Adipocyte (in vitro differentiated cells): ENCODE measurements at regions not wholly inside any gene's neighbourhood (a gene's known extent, or its start where the extent isn't known, plus 50 kb on each side); places are given as distances from the start of the nearest gene placed in this dataset.
A peak's percentile ranks its signal among the peaks of the same experiment; 100 is the strongest.

Experiments used
- DNase-seq: peaks from one replicate; pipeline ENCODE4 v3.0.0-alpha.2; 2015; ENCODE audit warnings: low read depth
- H3K27me3 ChIP-seq: replicated peaks from 2 replicates; pipeline ENCODE4 v1.7.0; 2013; ENCODE audit warnings: mild to moderate bottlenecking, low read length, moderate library complexity; ENCODE audit not compliant: control insufficient read depth, insufficient read depth
- H3K36me3 ChIP-seq: 2 replicates; pipeline ENCODE4 v1.7.0; 2013; ENCODE audit warnings: low read length, mild to moderate bottlenecking, moderate library complexity; ENCODE audit not compliant: control insufficient read depth, insufficient read depth, severe bottlenecking
- H3K4me1 ChIP-seq: 2 replicates; pipeline ENCODE4 v1.7.0; 2013; ENCODE audit warnings: mild to moderate bottlenecking, low read length, moderate library complexity; ENCODE audit not compliant: control insufficient read depth, insufficient read depth
- H3K4me3 ChIP-seq: 2 replicates; pipeline ENCODE4 v1.7.0; 2013; ENCODE audit warnings: mild to moderate bottlenecking, low read length, moderate library complexity
- H3K9ac ChIP-seq: 2 replicates; pipeline ENCODE4 v1.7.0; 2013; ENCODE audit warnings: mild to moderate bottlenecking, low read length, moderate library complexity
- H3K9me3 ChIP-seq: 2 replicates; pipeline ENCODE4 v1.7.0; 2013; ENCODE audit warnings: mild to moderate bottlenecking, low read length, moderate library complexity; ENCODE audit not compliant: control insufficient read depth

DNA sequence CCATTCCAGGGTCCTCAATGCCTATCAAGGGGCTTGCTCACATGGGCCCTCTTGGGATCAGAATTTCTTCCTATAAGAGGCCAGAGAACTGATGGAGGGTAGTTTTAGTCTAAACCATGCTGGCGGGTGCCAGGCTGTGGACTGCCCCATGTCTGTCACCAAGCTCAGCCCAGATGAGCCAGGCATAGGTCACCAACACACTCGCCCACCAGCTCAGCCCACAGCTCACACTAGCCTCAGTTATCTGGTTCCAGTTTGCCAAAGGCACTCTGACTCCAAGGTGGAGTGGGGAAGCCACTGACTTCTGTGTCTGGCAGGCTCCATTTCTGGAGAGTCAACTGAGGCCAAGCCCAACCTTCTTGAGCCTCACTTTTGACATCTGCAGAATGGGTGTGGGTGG lies 50.7 kb upstream of the INSYN1 start:
- peaks cover 29% of the 10 kb centered on the region for H3K4me1 ChIP-seq
- DNase-seq = no peak
- H3K27me3 ChIP-seq = peaks cover 15% of the 10 kb centered on the region
- H3K4me3 ChIP-seq = no peak overlapping the region
- H3K9ac ChIP-seq = no peak overlapping the region
- H3K9me3 ChIP-seq = no peaks in the 10 kb centered on the region
- H3K36me3 ChIP-seq = no peaks in the 10 kb centered on the region

DNA sequence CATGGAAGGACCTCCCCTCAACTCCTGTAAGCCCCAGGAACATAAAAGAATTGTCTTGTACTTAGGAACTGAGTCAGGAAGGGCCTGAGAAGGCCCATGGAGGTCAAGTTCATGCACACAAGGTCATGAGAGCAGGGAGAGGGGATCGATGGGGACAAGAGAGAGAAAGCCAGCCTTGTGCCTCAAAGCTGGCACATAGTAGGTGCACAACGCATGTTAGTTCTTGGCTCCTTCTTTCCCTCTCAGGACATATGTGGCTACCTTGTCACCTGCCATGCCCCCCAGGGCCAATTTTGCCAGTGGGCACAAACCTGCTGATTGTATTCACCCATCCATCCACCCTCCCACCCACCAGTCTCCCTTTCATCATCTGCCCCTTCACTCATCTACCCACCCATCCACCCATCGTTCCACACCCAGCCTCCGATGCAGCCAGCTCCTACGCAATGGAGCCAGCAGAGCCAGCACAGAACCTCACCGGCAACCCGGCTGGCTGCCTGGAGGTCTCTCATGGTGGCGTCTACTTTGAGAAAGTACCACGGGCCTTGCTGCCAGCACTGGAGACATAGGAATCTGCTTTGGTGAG lies 52.4 kb upstream of the INSYN1 start:
- H3K4me3 ChIP-seq = no peak overlapping the region
- H3K27me3 ChIP-seq = peaks cover 30% of the 10 kb centered on the region
- no peaks in the 10 kb centered on the region for H3K9me3 ChIP-seq
- H3K9ac ChIP-seq = no peak overlapping the region
- no peak for DNase-seq
- H3K4me1 ChIP-seq = peaks cover 18% of the 10 kb centered on the region
- no peaks in the 10 kb centered on the region for H3K36me3 ChIP-seq

DNA sequence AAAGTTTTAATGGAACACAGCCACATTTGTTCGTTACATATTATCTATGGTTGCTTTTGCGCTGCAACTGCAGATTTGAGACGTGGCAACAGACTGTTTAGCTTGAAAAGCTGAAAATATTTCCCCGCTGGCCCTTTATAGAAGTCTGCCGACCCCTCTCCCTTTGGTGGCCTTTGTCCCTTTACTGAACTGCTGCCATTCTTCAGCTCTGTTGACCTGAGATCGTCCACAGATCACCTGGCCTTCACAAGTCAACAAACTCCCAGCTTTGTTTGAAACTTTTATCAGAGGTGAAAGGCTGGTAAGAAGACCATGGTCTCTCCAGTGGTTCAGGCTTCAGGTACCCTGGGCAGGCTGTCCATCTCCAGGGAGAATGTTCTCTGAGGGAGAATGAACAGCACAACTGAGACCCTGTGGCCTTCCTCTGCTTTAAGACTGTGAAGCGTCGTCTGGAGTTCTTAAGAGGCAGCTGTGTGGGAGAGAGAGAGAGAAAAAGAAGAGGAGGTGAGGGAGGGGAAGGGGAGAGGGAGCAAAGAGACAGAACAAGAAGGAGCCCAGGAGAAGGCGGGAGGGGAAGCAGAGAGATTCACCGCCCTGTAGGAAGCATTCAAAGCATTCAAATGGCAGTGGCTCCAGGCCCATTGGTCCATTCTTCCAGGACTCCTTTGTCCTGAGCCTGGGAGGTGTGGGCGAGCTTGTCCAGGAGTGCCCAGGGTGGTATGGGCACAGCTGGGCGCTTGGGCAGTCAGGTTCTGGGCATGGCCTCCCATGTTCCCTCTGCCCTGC lies 53.7 kb upstream of the INSYN1 start:
- no peak overlapping the region for H3K4me3 ChIP-seq
- no peak for DNase-seq
- H3K27me3 ChIP-seq = peaks cover 33% of the 10 kb centered on the region
- H3K36me3 ChIP-seq = no peaks in the 10 kb centered on the region
- peaks cover 6% of the 10 kb centered on the region for H3K4me1 ChIP-seq
- H3K9me3 ChIP-seq = no peaks in the 10 kb centered on the region
- no peak overlapping the region for H3K9ac ChIP-seq

DNA sequence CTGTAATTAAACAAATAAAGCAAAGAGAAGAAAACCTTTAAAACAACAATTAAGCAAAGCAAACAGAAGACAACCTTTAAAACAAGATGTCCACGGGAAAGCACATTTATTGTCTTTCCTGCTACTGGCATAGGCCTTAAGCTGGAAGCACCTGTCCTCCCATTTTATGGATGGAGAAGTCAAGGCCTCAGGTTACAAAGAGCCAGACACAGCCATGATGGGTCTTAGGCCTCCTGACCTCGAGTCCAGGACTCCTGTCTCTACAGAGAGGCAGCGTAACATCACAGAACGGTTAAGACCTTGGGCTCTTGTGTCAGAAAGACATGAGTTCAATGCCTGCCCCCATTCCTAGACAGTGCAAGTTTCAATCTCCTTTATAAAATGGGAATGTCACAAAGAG lies 54.7 kb upstream of the INSYN1 start:
- no peaks in the 10 kb centered on the region for H3K9me3 ChIP-seq
- H3K4me1 ChIP-seq = no peaks in the 10 kb centered on the region
- no peak for DNase-seq
- peaks cover 42% of the 10 kb centered on the region for H3K27me3 ChIP-seq
- no peak overlapping the region for H3K9ac ChIP-seq
- H3K36me3 ChIP-seq = no peaks in the 10 kb centered on the region
- H3K4me3 ChIP-seq = no peak overlapping the region

DNA sequence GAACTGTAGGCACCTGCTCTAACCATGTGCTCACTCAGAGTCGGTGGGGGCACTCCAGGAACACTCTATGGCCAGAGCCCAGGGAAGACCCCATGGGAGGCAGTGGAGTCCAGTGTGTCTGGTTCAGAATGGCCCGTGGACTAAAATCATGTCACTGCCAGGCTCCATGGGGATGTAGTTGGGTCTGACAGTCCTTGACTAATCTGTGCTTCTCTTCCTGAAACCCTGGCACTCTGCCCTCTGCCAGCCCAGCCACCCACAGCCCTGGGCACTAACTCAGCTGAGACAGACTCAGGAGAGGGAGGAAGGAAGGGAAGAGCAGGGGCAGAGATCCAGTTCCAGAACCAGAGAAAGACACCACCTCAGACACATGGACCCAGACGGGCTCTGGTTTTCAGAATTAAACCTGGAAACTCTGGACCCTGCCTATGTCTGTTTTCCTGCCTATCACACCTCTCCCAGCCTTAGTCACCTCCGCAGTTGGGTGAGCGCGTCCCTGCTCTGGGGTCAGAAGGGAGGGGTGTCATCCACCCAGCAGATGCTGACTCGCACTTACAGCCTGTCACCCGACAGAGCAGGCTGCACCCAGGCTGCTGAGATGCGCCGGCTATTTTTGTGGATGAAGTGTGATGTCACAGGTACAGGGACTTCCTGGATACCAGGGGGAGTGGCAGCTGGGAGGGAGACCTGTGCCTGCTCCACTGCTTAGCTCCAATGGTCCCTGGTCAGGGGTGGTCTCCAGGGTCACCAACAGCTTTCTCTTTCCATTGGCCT lies 56.8 kb upstream of the INSYN1 start:
- no peaks in the 10 kb centered on the region for H3K9me3 ChIP-seq
- no peaks in the 10 kb centered on the region for H3K36me3 ChIP-seq
- H3K9ac ChIP-seq = no peak overlapping the region
- H3K4me3 ChIP-seq = no peak overlapping the region
- H3K4me1 ChIP-seq = no peaks in the 10 kb centered on the region
- peaks cover 49% of the 10 kb centered on the region for H3K27me3 ChIP-seq
- no peak for DNase-seq

DNA sequence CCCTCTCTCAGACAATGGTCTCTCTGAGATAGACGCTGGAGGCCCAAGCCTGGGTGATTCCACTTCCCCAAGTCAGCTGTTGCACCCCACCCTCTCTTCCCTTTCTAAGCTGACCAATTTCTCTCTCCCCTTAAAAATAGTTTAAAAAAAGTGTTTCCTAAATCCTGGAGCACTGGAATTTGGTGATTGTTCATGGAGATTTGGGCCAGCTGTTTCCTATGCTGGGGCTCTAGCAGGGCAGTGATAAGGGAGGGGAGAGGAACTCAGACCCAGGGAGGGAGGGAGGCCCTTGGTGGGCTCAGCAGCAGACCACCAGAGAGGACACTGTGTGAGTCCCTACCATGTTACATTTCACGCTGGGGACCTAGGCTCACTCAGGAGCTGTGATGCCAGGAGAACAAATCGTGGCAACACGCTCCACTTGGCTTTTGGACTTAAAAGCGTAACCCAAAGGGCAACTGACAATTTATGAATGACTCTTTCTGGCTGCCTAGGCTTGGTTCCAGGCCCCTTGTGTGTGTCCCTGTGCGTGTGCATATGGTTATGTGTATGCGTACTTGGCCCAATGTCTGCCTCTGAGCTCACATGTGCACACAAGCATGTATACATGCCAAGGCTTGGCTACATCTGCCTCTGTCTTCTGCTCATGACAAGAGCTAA lies 59.8 kb upstream of the INSYN1 start:
- H3K27me3 ChIP-seq = peaks cover 62% of the 10 kb centered on the region
- no peak overlapping the region for H3K4me3 ChIP-seq
- DNase-seq = no peak
- H3K4me1 ChIP-seq = no peaks in the 10 kb centered on the region
- no peak overlapping the region for H3K9ac ChIP-seq
- no peaks in the 10 kb centered on the region for H3K9me3 ChIP-seq
- no peaks in the 10 kb centered on the region for H3K36me3 ChIP-seq

DNA sequence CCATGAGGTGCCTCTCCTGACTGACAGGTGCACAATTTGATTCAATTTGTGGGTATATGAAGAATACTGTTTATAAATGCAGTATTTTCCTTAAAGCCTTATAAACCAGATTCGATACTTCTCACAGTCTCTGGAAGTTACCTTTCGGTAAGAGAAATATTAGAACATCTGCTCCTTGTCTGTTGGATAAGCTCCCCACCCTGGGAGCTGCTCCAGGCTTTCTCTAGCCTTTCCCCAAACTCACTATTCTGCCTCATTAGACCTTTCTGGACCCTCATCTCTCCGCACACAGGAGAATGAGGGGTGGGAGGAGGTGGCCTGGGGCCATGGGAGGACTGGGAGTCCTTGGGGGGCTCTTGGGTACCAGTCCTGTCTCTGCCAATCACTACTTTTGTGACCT lies 59.8 kb upstream of the TBC1D21 start:
- Histone ChIP-seq H3K9me3 (no peaks in the 10 kb centered on the region), H3K36me3 (no peaks in the 10 kb centered on the region), H3K4me1 (no peaks in the 10 kb centered on the region), H3K27me3 (peaks cover 67% of the 10 kb centered on the region), H3K9ac (no peak overlapping the region), H3K4me3 (no peak overlapping the region)
- no peak for DNase-seq

DNA sequence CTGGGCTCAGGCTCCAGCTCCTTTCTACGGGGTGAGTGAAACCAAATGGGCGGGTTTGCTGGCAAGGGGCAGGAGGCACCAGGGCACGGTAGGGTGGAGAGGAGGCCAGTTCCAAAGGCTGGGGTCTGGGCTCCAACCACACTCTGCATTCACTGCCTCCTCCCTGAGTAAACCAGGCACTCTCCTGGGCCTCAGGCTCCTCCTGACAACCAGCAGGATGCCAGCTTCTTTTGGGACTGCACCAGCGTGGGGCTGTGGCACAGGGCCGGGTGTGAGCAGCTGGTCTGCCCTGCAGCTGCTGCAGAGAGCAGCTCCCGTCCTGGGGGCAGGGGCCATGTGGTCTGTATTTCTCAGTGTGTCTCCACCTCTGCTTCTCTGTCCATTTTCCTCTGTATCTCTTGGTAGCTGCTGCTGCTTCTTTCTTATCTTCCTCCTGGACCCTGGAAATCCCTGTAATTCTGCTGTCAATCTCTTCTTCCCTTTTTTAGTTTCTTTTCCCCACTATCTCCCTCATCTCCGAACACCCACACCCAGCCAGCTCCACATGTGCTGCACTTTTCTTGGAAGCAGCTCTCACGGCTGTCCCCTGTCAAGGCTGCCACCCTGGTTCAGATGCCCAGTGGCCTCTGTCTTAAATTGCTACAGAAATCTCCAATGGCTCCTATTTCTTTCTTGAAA lies 54.9 kb upstream of the TBC1D21 start:
- Histone ChIP-seq H3K9ac (no peak overlapping the region), H3K36me3 (no peaks in the 10 kb centered on the region), H3K27me3 (peaks cover 65% of the 10 kb centered on the region), H3K4me1 (no peaks in the 10 kb centered on the region), H3K4me3 (no peak overlapping the region), H3K9me3 (peaks cover 11% of the 10 kb centered on the region)
- DNase-seq = no peak

DNA sequence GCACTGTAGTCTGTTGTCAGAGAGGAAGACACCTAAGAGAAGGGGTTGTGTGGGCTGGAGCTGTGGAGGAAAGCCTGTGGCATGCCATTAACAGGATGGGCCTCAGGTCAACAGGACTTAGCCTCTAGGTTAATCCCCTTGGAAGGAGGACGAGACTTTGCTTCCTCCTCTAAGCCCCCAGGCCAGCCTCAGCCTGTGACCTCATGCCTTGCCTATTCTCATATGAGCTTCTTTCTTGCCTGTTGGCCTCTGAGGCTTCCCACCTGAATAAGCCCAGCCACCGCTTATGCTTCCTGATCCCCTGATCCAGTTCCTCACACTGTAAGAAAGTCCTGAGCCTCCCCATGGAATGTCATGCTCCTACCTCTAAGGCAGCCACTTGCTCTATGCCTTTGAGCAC lies 52.2 kb upstream of the TBC1D21 start:
- Histone ChIP-seq H3K9me3 (peaks cover 11% of the 10 kb centered on the region), H3K4me1 (no peaks in the 10 kb centered on the region), H3K4me3 (no peak overlapping the region), H3K36me3 (no peaks in the 10 kb centered on the region), H3K27me3 (peaks cover 55% of the 10 kb centered on the region), H3K9ac (no peak overlapping the region)
- no peak for DNase-seq

DNA sequence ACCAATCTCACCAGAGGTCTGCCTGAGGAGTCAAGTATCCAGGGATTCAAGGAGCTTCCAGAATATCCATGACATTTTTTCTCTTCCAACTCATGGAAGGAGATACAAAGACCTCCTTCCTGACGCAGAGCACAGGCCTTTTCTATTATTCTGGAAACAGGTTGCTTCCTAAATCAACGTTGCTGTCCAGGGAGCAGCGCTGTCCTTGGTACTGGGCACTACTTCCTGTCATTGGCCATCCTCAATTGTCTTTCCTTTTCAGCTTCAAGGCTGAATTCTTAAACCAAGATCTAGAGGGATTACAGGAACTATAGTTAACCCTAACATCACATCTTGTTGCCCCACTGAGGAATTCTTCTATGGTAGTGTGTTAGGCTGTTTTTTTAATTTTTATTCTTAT lies 50.4 kb upstream of the TBC1D21 start:
- DNase-seq = peak; percentile 51
- Histone ChIP-seq H3K9me3 (peaks cover 15% of the 10 kb centered on the region), H3K36me3 (no peaks in the 10 kb centered on the region)

More for the DNA sequence above, 50.4 kb upstream of the TBC1D21 start:
- Histone ChIP-seq H3K4me3 (no peak overlapping the region), H3K27me3 (peaks cover 56% of the 10 kb centered on the region), H3K4me1 (no peaks in the 10 kb centered on the region), H3K9ac (no peak overlapping the region)
